AG09309 (cell line): ENCODE measurements at regions not wholly inside any gene's neighbourhood (a gene's known extent, or its start where the extent isn't known, plus 50 kb on each side); places are given as distances from the start of the nearest gene placed in this dataset.
"Not testable (repeated sequence)": the region's sequence is repeated elsewhere in the genome, so short reads cannot be mapped to it uniquely, and the experiment has no call there.

Experiments used
- DNase-seq: peaks from one replicate; pipeline ENCODE4 v3.0.0-alpha.2; 2010; ENCODE audit warnings: low read depth
- H3K4me3 ChIP-seq: 2 replicates; pipeline ENCODE4 v1.5.1; 2011; ENCODE audit warnings: mild to moderate bottlenecking, low read depth, low read length, moderate library complexity; ENCODE audit not compliant: control insufficient read depth
- TF ChIP-seq, protein P1 (sequence below): IDR thresholded peaks from 2 replicates; pipeline ENCODE4 v1.5.1; 2011; ENCODE audit warnings: mild to moderate bottlenecking, low read depth, low read length, inconsistent platforms; ENCODE audit not compliant: insufficient read depth, control insufficient read depth; ENCODE audit errors: missing control alignments

DNA sequence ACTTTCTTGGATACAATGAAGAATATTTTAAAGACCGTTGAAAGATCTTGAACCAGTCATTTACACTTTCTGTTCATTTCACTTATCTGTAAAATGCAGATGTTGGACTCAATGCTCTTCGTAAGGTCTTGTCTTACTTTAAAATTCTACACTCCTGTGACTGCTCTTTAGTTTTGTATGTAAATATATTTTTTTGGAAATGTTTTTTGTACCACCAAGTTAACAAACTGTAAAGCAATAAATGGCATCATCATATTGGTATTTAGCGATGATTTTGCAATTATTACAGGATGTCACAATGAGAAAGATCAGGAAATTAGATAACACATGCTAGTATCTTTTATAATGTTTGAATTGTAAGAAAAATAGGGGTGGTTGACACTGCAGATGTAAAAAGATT, 80.8 kb upstream of the GNAQ start:
- H3K4me3 ChIP-seq, result no peak overlapping the region
- TF ChIP-seq, protein P1, sequence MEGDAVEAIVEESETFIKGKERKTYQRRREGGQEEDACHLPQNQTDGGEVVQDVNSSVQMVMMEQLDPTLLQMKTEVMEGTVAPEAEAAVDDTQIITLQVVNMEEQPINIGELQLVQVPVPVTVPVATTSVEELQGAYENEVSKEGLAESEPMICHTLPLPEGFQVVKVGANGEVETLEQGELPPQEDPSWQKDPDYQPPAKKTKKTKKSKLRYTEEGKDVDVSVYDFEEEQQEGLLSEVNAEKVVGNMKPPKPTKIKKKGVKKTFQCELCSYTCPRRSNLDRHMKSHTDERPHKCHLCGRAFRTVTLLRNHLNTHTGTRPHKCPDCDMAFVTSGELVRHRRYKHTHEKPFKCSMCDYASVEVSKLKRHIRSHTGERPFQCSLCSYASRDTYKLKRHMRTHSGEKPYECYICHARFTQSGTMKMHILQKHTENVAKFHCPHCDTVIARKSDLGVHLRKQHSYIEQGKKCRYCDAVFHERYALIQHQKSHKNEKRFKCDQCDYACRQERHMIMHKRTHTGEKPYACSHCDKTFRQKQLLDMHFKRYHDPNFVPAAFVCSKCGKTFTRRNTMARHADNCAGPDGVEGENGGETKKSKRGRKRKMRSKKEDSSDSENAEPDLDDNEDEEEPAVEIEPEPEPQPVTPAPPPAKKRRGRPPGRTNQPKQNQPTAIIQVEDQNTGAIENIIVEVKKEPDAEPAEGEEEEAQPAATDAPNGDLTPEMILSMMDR, result no peak
- no peak for DNase-seq

DNA sequence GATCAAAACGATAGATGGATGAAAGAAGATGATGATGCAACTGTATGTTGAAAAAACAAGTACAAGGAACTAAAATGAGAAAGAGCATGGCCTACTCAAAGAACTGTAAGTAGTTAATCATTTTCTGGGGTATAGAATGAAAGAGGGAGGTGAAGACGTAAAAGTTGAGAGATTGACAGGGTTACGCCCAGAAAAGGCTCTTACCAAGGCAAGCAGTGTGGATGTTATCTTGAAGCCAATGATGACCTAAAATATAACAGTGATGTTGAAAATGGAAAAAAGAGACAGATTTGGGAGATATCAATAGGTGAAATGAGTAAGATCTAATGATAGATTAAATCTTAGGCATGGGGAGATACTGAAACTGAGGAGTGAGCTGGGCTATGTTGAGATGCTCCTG, 80.4 kb upstream of the GNAQ start:
- no peak for DNase-seq
- H3K4me3 ChIP-seq, result no peak overlapping the region
- TF ChIP-seq, protein P1, result no peak

DNA sequence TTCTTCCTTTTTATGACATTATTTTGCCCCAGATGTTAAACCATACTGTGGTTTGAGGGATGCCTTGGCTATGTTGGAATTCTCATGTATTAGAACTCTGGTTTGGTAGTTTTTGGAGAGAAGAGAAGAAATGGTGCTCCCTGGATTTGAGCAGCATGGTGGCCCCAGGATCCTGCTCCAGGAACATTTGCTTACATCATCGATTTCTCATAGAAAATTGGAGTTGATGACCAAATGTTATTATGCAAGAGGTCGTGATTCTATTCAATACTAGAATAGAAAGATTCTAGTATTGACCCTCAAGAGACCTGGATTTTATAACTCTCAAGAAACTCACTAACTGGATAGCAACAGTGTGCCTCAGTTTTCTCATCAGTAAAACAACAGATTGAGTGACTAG, 77.5 kb upstream of the GNAQ start:
- TF ChIP-seq, protein P1, result no peak
- H3K4me3 ChIP-seq, result no peak overlapping the region
- DNase-seq, result no peak

DNA sequence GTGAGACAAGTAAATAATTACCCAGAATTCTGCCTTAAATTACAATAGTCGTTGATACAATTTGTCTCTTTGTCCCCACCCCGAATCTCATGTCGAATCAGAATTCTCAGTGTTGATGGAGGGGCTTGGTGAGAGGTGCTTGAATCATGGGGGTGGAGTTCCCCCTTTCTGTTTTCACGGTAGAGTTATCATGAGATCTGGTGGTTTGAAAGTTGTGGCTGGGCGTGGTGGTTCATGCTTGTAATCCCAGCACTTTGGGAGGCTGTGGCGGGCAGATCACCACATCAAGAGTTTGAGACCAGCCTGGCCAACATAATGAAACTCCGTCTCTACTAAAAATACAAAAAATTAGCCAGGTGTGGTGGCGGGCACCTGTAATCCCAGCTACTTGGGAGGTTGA, 75.0 kb upstream of the GNAQ start:
- DNase-seq, result not testable (repeated sequence)

DNA sequence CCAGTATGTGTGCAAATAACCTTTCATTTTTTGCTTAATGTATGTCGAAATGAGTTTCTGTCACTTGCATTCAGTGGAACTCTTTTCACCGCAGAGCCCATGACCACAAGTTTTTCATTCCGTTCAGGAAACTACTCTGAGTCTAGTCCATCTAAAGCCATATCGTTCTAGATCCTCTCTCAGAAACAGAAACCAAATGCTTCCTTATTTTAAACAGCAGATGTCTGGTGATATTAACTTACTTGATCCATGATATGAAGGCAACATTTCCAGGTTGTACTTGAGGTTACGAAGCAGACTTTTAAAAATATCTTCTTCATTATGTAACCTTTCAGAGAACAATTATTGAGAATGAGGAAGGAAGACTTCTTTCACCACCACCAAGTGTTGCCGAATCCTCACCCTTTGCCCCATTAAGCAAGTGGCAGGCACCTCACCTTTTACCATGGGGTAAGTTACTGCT, 72.4 kb upstream of the GNAQ start:
- DNase-seq, result no peak
- H3K4me3 ChIP-seq, result no peak overlapping the region
- TF ChIP-seq, protein P1, result no peak

More for the DNA sequence above, 75.0 kb upstream of the GNAQ start:
- H3K4me3 ChIP-seq, result not testable (repeated sequence)

DNA sequence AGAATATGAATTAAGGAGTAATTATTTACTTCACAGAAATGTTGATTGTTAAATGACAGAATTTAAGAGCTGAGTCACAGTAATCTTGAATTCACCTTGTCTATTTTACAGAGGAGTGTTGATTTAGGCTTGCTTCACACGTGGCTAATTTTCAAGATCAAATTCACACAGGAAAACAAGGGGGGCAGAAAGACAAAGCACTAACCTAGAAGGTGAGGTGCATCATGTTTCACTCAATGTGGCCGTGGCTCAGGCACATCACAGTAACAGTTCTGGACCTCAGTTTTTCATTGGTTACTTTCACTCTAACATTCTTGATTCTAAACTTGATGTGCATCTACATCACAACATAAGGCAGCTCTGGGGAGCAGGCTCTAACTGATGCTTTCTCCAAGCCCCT, 69.6 kb upstream of the GNAQ start:
- no peak overlapping the region for H3K4me3 ChIP-seq
- TF ChIP-seq, protein P1, result no peak
- DNase-seq, result no peak

DNA sequence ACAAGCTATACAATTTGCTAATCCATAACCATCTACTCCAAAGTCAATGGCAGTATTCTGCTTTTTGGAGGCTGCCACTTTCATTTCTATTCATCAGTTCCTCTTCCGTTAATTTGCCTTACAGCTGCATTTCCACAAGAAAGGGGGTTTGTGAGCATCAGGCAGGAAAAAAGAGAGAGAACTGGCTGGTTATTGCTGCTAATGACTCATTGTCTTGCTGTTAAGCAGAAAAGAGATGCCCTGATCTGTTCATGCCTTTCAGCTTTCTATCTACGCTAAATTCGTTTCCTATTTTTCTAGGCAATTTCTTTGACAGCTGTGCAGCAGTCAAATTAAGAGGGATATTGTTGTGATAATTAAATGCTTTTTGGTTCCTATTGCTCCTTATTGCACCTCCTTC, 65.9 kb upstream of the GNAQ start:
- TF ChIP-seq, protein P1, result no peak
- H3K4me3 ChIP-seq, result no peak overlapping the region
- no peak for DNase-seq

DNA sequence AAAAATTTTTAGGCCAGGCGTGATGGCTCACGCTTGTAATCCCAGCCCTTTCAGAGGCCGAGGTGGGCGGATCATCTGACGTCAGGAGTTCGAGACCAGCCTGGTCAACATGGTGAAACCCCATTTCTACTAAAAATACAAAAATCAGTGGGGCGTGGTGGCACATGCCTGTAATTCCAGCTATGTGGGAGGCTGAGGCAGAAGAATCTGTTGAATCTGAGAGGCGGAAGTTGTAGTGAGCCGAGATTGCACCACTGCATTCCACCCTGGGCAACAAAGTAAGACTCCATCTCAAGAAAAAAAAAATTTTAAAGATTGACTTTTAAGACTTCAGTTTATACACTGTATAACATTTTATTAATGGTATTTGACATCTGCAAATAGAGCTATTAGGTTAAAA, 60.1 kb upstream of the GNAQ start:
- TF ChIP-seq, protein P1, result no peak
- DNase-seq, result no peak

More for the DNA sequence above, 60.1 kb upstream of the GNAQ start:
- no peak overlapping the region for H3K4me3 ChIP-seq
